Tibial nerve (tissue), 4 donors: ENCODE measurements at regions not wholly inside any gene's neighbourhood (a gene's known extent, or its start where the extent isn't known, plus 50 kb on each side); places are given as distances from the start of the nearest gene placed in this dataset.

Source experiments
- EP300 ChIP-seq, 2 donors: sonication (generic); formaldehyde crosslinking; IDR thresholded peaks; one replicate each; pipeline ENCODE4 v1.6.1; 2017; ENCODE audit warnings: antibody characterized with exemption in 2 of 2, mild to moderate bottlenecking in 1 of 2
- POLR2A ChIP-seq, 2 donors: fragments of 450-650 bp; IDR thresholded peaks; one replicate each; pipeline ENCODE4 v1.6.1; 2017; ENCODE audit warnings: antibody characterized with exemption in 2 of 2, mild to moderate bottlenecking in 2 of 2, moderate library complexity in 2 of 2
- TF ChIP-seq, protein P1 (sequence below), 5 experiments: fragments of 200-600 bp in 3 of 5; fragments of 450-650 bp in 2 of 5; sonication (generic) in 3 of 5; IDR thresholded peaks; one replicate each; pipeline ENCODE4 v1.5.1; 2016 to 2019; ENCODE audit warnings: antibody characterized with exemption in 5 of 5, mild to moderate bottlenecking in 3 of 5, moderate library complexity in 2 of 5

GRCh38 chr13:34435338-34435737 lies 506.7 kb upstream of the NBEA start:
- TF ChIP-seq, protein P1, sequence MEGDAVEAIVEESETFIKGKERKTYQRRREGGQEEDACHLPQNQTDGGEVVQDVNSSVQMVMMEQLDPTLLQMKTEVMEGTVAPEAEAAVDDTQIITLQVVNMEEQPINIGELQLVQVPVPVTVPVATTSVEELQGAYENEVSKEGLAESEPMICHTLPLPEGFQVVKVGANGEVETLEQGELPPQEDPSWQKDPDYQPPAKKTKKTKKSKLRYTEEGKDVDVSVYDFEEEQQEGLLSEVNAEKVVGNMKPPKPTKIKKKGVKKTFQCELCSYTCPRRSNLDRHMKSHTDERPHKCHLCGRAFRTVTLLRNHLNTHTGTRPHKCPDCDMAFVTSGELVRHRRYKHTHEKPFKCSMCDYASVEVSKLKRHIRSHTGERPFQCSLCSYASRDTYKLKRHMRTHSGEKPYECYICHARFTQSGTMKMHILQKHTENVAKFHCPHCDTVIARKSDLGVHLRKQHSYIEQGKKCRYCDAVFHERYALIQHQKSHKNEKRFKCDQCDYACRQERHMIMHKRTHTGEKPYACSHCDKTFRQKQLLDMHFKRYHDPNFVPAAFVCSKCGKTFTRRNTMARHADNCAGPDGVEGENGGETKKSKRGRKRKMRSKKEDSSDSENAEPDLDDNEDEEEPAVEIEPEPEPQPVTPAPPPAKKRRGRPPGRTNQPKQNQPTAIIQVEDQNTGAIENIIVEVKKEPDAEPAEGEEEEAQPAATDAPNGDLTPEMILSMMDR (IDR thresholded peaks at IDR 0.05), result no peak
- TF ChIP-seq EP300 (IDR thresholded peaks at IDR 0.05), result no peak
- no peak for TF ChIP-seq POLR2A (IDR thresholded peaks at IDR 0.05)
